C4-2B (cell line): ENCODE measurements at regions not wholly inside any gene's neighbourhood (a gene's known extent, or its start where the extent isn't known, plus 50 kb on each side); places are given as distances from the start of the nearest gene placed in this dataset.

Experiments used
- H3K27ac ChIP-seq: fragments of 450-650 bp; 2 replicates; pipeline ENCODE4 v1.5.1; 2017
- CTCF ChIP-seq: fragments of 450-650 bp; conservative IDR thresholded peaks from 2 replicates; pipeline ENCODE4 v1.5.1; 2017; ENCODE audit warnings: mild to moderate bottlenecking
- ZFX ChIP-seq: fragments of 450-650 bp; IDR thresholded peaks from 2 replicates; pipeline ENCODE4 v1.6.1; 2017

DNA sequence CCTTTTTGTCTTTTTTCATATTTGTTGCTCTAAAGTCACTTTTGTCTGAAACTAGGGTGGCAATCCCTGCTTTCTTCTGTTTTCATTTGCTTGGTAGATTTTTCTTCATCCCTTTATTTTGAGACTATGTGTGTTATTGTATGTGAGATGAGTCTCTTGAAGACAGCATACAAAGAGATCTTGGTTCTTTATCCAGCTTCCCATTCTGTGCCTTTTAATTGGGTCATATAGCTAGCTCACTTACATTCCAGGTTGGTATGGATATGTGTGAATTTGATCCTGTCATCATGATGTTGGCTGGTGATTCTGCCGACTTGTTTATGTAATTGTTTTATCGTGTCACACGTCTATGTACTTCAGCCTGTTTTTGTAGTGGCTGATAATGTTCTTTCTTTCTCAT, 267.7 kb upstream of the MGAT4C start:
- no peak overlapping the region for H3K27ac ChIP-seq
- TF ChIP-seq ZFX = no peak
- no peak for TF ChIP-seq CTCF

GRCh38 chr12:86521870-86522269, 265.7 kb upstream of the MGAT4C start:
- TF ChIP-seq CTCF (no peak), ZFX (no peak)
- H3K27ac ChIP-seq = no peak overlapping the region

GRCh38 chr12:86513226-86513625, 257.0 kb upstream of the MGAT4C start:
- no peak overlapping the region for H3K27ac ChIP-seq
- TF ChIP-seq CTCF (no peak), ZFX (no peak)

DNA sequence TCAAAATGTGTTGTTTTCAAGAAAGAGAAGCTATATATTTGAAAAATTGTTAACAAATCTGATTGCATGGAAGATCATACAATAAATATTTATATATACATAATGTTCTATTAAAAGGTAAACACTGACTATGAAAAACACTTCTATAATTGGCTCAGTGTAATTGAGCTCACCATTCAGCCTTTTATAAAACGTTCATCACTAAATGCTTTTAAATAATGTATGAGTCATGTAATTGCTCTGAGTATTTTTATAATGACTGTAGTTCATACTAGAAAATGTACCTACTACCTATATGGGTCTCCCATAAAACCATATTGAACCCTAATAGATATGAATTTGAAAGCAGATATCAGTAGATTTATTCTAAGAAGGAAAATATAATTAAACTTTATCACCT, 240.4 kb upstream of the MGAT4C start:
- no peak overlapping the region for H3K27ac ChIP-seq

GRCh38 chr12:86484473-86484872, 228.3 kb upstream of the MGAT4C start:
- TF ChIP-seq ZFX (no peak), CTCF (no peak)
- H3K27ac ChIP-seq = no peak overlapping the region

More for the DNA sequence above, 240.4 kb upstream of the MGAT4C start:
- TF ChIP-seq CTCF (no peak), ZFX (no peak)

DNA sequence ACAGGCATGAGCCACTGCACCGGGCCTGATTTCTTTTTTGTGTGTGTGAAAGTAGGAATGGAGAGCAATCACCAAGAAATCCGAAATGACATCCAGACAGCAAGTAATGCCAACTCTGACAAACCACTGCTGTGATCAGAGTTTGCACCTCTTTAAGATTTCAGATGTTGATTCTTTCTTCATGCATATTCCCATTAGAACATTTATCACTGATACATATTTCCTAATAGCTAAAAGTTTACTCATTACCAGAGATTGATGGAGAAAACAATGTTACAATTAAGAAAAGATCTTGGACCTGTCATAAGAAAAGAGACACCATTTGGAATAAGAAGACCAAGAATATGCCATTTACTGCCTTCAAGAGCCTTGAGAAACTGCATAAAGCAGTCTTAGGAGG, 217.0 kb upstream of the MGAT4C start:
- H3K27ac ChIP-seq = no peak overlapping the region
- TF ChIP-seq CTCF (no peak), ZFX (no peak)

DNA sequence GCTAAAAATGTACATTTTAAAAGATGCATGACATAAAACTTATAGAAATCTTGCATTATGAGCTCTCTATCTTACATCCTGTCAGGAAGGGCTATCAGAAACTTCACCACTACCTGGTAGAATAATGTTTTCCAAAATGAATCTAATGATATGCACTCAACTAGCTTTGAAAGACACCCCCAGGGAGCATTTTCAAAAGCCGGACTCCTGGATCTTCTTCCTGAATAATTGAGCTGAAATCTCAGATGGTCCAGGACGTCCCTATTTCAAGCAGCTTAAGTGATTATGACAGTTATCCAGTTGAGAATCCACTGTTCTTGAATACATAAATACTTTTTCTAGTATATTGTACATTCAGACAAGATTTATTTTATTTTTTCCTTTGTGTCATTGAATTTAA, 200.6 kb upstream of the MGAT4C start:
- no peak overlapping the region for H3K27ac ChIP-seq
- TF ChIP-seq CTCF (no peak), ZFX (no peak)

- TF ChIP-seq ZFX = no peak
- TF ChIP-seq CTCF = no peak
- no peak overlapping the region for H3K27ac ChIP-seq
These were observed 200.1 kb upstream of the MGAT4C start for GRCh38 chr12:86456241-86456640.
